ENCODE measurements at regions not wholly inside any gene's neighbourhood (a gene's known extent, or its start where the extent isn't known, plus 50 kb on each side); places are given as distances from the start of the nearest gene placed in this dataset.

DNA sequence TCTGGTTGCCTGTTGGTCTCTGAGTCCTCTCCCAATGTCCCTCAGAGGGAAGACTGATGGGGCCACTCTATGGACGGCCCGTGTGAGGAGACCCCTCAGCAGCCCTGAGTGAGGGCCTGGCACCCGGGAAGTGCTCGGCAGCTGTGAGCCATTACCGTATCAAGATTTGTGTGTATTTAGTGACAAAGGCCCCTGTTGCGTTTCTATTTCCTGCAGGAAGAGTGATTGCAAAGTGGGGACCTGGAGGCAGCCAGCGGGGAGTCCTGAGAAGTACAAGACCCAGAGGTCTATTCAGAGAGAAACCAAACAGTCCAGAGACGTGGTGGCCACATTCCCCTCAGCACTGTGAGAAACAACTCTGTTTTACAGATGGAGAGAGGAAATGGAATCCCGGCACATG is 51.1 kb upstream of the CHST15 start:
- Mint-ChIP-seq H3K27ac (no peak overlapping the region), H3K4me1 (ENCODE audit: low read depth) (no peaks in the 10 kb centered on the region), H3K36me3 (ENCODE audit: low read depth) (no peaks in the 10 kb centered on the region), H3K27me3 (peaks cover 2% of the 10 kb centered on the region), H3K9me3 (peaks cover 2% of the 10 kb centered on the region), H3K4me3 (no peak overlapping the region)
- ATAC-seq (no peak), DNase-seq (no peak)
- TF ChIP-seq, protein P1, sequence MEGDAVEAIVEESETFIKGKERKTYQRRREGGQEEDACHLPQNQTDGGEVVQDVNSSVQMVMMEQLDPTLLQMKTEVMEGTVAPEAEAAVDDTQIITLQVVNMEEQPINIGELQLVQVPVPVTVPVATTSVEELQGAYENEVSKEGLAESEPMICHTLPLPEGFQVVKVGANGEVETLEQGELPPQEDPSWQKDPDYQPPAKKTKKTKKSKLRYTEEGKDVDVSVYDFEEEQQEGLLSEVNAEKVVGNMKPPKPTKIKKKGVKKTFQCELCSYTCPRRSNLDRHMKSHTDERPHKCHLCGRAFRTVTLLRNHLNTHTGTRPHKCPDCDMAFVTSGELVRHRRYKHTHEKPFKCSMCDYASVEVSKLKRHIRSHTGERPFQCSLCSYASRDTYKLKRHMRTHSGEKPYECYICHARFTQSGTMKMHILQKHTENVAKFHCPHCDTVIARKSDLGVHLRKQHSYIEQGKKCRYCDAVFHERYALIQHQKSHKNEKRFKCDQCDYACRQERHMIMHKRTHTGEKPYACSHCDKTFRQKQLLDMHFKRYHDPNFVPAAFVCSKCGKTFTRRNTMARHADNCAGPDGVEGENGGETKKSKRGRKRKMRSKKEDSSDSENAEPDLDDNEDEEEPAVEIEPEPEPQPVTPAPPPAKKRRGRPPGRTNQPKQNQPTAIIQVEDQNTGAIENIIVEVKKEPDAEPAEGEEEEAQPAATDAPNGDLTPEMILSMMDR (IDR thresholded peaks at IDR 0.05), result no peak
- intact Hi-C loops (cut with micrococcal nuclease), result no loop called here
- ChIA-PET CTCF (no interaction called here), POLR2A (no interaction called here)

- TF ChIP-seq, protein P1 (IDR thresholded peaks at IDR 0.05), result no peak
- ATAC-seq (no peak), DNase-seq (no peak)
- Mint-ChIP-seq H3K9me3 (peaks cover 2% of the 10 kb centered on the region), H3K27ac (no peak overlapping the region), H3K4me3 (no peak overlapping the region), H3K27me3 (peaks cover 1% of the 10 kb centered on the region), H3K4me1 (ENCODE audit: low read depth) (no peaks in the 10 kb centered on the region), H3K36me3 (ENCODE audit: low read depth) (no peaks in the 10 kb centered on the region)
- intact Hi-C loops (cut with micrococcal nuclease), result no loop called here
- ChIA-PET CTCF (no interaction called here), POLR2A (no interaction called here)
These were observed 50.3 kb upstream of the CHST15 start for GRCh38 chr10:124143721-124144120.

Measured in activated CD8-positive, alpha-beta T cell treated with anti-CD3 and anti-CD28 coated beads for 36 hours (primary cell).